Activated naive CD8-positive, alpha-beta T cell treated with anti-CD3 and anti-CD28 coated beads for 36 hours (primary cell): ENCODE measurements at regions not wholly inside any gene's neighbourhood (a gene's known extent, or its start where the extent isn't known, plus 50 kb on each side); places are given as distances from the start of the nearest gene placed in this dataset.
"Not testable (repeated sequence)": the region's sequence is repeated elsewhere in the genome, so short reads cannot be mapped to it uniquely, and the experiment has no call there.

Source experiments
- DNase-seq: peaks from one replicate; pipeline ENCODE4 v3.0.0; 2021
- H3K27ac Mint-ChIP-seq: one replicate; pipeline ENCODE4 v1.8.0; 2022; ENCODE audit warnings: mild to moderate bottlenecking, moderate library complexity, mixed read lengths
- H3K27me3 Mint-ChIP-seq: one replicate; pipeline ENCODE4 v1.8.0; 2022; ENCODE audit warnings: mild to moderate bottlenecking, mixed read lengths
- H3K36me3 Mint-ChIP-seq: one replicate; pipeline ENCODE4 v1.8.0; 2021; ENCODE audit warnings: mild to moderate bottlenecking, mixed read lengths
- H3K4me1 Mint-ChIP-seq: one replicate; pipeline ENCODE4 v1.8.0; 2021; ENCODE audit warnings: mixed read lengths
- H3K4me3 Mint-ChIP-seq: one replicate; pipeline ENCODE4 v1.8.0; 2022; ENCODE audit warnings: mild to moderate bottlenecking, moderate library complexity, mixed read lengths
- H3K9me3 Mint-ChIP-seq: one replicate; pipeline ENCODE4 v1.8.0; 2022; ENCODE audit warnings: mixed read lengths

DNA sequence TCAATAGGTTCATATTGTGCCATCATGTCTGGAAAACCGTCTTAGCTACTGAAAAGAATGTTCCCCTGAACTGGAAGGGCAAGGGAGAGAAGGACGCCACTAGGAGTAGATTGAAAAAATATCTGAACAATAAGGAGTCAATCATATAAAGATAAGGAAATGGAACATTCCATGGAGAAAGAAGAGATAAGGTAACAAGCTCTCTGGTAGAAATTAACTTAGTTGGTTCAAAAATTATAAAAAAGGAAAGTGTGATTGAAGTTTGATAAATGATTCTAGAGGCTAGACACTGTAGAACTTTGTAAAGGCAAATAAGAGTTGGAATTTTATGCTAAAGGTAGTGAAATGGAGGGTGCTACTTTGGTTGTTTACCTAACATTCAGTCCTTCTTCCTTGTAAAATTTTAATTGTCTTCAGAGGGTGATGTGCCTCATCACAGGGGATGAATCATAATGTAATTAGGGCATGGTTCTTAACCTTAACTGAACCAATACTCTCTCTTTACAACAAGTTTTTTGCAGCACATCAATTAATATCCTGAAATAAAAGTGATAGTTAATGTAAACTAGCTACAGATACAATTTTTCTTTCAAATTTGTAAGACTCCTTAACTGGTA is 135.5 kb downstream of the GPX5 start:
- Mint-ChIP-seq H3K4me1 (peaks cover 24% of the 10 kb centered on the region), H3K27me3 (peaks cover 71% of the 10 kb centered on the region), H3K4me3 (no peak overlapping the region), H3K36me3 (peaks cover 8% of the 10 kb centered on the region), H3K27ac (no peak overlapping the region), H3K9me3 (peaks cover 5% of the 10 kb centered on the region)
- no peak for DNase-seq

DNA sequence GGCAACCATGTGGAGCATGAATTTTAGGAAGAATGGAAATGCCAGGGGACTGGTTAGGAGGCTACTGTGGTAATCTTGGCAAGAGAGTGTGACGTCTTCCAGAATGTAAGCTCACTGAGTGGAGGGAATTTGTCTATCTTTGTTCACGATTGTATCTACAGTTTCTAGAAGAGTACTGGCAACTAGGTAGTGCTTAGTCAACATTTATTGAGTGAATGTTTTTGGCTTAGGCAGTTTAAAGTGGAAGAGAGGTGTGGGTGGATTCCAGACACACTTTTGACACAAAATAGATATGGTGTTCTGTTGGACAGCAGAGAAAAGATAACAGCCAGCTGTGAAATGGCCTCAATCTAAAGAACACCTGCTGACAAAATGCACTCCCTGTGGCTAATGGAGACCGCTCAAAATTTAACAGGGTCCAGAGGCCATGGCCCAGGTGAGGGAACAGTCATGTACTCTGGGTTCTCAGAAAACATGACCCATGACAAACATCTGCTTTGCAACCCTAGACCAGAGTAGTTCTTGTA is 139.3 kb downstream of the GPX5 start:
- Mint-ChIP-seq H3K4me1 (no peaks in the 10 kb centered on the region), H3K27me3 (peaks cover 37% of the 10 kb centered on the region), H3K27ac (no peak overlapping the region), H3K36me3 (no peaks in the 10 kb centered on the region), H3K9me3 (no peaks in the 10 kb centered on the region), H3K4me3 (no peak overlapping the region)
- DNase-seq = no peak

DNA sequence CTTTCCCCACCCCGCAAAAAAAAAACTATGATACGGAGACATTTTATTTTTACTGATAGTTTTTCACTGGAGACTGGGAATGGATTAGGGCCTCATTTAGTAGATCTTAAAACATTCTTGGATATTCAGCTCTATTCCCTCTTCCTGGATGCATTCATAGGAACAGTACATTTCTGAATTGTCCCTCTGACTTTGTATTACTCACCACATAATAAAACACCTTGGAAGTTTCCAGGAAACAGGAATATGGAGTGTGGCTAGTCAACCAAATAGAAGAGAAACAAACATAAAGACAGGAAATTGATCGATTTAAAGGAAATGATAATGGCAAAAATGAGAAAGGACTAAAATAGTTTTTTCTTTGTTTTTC is 147.7 kb downstream of the GPX5 start:
- Mint-ChIP-seq H3K36me3 (peaks cover 2% of the 10 kb centered on the region), H3K27me3 (peaks cover 77% of the 10 kb centered on the region), H3K4me3 (peak overlapping the region; percentile 19), H3K4me1 (peaks cover 11% of the 10 kb centered on the region), H3K9me3 (peaks cover 2% of the 10 kb centered on the region), H3K27ac (no peak overlapping the region)
- no peak for DNase-seq

DNA sequence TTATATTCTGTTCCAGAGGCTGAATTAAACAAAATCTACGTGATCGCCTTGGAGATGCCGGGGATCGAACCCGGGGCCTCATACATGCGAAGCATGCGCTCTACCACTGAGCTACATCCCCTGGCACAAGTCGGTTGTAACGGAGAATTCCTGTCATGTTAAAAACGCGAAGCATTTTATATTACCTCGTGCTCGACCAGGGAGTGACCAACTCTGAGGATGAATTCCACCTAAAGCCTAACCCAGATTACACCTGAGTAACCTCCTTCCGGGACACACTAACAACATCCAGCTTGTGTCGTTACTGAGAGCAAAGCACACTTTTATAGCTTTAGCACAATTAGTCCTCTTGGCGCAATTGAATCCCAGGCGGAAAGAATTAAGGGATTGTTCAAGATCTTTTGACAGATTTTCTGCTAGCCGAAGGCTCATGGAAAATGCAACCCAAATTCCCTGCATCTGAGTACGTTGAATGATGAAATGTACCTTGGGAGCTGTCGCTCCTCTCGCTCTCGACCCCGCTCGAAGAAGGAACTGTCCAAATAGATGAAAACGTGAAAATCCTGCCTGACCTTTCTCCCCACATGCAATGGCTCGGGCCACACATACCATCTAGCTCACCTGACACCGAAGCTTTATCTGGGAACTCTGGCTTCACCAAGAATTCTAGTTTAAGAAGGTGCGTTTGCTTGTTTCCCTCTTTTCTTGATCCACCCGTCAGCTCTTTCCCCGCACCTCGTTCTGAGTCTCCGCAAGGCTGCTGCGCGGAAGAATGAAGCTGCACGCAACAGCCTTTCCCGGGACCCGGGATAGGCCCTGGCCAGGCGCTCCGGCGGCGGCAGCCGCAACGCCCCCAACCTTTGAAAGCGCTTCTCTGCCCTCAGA is 148.3 kb downstream of the GPX5 start:
- H3K4me3 Mint-ChIP-seq = peak overlapping the region; percentile 86
- peaks cover 81% of the 10 kb centered on the region for H3K27me3 Mint-ChIP-seq
- peaks cover 2% of the 10 kb centered on the region for H3K9me3 Mint-ChIP-seq
- peaks cover 2% of the 10 kb centered on the region for H3K36me3 Mint-ChIP-seq
- peak overlapping the region; percentile 82 for H3K27ac Mint-ChIP-seq
- DNase-seq = peak; percentile 66
- H3K4me1 Mint-ChIP-seq = peaks cover 11% of the 10 kb centered on the region

DNA sequence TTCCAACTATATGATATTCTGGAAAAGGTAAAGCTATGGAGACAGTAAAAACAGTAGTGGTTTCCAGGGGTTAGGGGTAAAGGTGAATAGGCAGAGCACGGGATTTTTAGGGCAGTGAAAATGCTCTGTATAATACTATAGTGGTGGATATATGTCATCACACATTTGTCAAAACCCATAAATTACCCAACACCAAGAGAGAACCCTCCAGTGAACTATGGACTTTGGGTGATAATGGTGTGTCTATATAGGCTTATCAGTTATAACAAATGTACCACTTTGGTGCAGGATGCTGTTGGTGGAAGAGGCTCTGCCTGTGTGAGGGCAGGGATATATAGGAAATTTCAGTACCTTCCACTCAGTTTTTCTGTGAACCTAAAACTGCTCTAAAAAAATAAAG is 149.9 kb downstream of the GPX5 start:
- peaks cover 2% of the 10 kb centered on the region for H3K36me3 Mint-ChIP-seq
- H3K27me3 Mint-ChIP-seq = peaks cover 81% of the 10 kb centered on the region
- H3K27ac Mint-ChIP-seq = no peak overlapping the region
- DNase-seq = no peak
- H3K4me3 Mint-ChIP-seq = no peak overlapping the region
- peaks cover 2% of the 10 kb centered on the region for H3K9me3 Mint-ChIP-seq
- H3K4me1 Mint-ChIP-seq = peaks cover 11% of the 10 kb centered on the region

DNA sequence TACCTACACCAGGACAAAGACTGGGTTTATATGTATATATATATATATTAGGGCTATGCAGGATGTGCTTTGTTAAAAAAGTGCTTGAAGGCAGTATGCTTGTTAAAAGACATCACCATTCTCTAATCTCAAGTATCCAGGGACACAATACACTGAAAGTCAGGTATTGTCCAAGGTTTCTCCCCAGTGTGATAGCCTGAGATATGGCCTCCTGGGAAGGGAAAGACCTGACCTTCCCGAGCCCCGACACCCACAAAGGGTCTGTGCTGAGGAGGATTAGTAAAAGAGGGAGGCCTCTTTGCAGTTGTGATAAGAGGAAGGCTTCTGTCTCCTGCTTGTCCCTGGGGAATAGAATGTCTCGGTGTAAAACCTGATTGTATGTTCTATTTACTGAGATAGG is 156.9 kb downstream of the GPX5 start:
- Mint-ChIP-seq H3K4me3 (no peak overlapping the region), H3K9me3 (no peaks in the 10 kb centered on the region), H3K4me1 (peaks cover 5% of the 10 kb centered on the region), H3K27ac (no peak overlapping the region), H3K36me3 (no peaks in the 10 kb centered on the region), H3K27me3 (peaks cover 84% of the 10 kb centered on the region)
- no peak for DNase-seq

DNA sequence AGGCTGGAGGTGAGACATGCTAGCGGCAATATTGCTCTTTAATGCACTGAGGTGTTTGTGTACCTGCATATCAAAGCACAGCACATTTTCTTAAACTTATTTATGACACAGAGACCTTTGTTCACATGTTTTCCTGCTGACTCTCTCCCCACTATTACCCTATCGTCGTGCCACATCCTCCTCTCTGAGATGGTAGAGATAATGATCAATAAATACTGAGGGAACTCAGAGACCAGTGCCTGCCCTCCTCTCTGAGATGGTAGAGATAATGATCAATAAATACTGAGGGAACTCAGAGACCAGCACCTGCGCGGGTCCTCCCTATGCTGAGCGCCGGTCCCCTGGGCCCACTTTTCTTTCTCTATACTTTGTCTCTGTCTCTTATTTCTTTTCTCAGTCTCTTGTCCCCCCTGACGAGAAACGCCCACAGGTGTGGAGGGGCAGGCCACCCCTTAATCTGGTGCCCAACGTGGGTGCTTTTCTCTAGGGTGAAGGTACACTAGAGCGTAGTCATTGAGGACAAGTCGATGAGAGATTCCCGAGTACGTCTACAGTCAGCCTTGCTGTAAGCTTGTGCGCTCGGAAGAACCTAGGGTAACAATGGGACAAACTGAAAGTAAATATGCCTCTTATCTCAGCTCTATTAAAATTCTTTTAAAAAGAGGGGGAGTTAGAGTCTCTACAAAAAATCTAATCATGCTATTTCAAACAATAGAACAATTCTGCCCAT is 157.4 kb downstream of the GPX5 start:
- H3K27ac Mint-ChIP-seq, H3K9me3 Mint-ChIP-seq, H3K4me3 Mint-ChIP-seq, DNase-seq, H3K36me3 Mint-ChIP-seq, H3K4me1 Mint-ChIP-seq: not testable (repeated sequence)
- peaks cover 84% of the 10 kb centered on the region for H3K27me3 Mint-ChIP-seq

DNA sequence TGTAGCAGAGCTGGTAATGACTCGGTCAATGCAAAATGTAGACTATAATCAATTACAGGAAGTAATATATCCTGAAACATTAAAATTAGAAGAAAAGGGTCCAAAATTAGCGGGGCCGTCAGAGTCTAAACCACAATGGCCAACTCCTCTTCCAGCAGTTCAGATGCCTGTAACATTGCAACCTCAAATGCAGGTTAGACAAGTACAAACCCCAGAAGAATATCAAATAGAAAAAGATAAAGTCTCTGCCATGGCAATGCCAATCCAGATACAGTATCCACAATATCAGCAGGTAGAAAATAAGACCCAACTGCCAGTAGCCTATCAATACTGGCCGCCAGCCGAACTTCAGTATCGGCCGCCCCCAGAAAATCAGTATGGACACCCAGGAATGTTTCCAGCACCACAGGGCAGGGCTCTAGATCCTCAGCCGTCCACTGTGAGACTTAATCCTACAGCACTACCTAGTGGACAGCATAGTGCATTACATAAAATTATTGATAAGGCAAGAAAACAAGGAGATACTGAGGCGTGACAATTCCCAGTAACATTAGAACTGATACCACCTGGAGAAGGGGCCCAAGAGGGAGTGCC is 158.4 kb downstream of the GPX5 start:
- DNase-seq = no peak
- Mint-ChIP-seq H3K4me3 (no peak overlapping the region), H3K27me3 (peaks cover 86% of the 10 kb centered on the region), H3K27ac (no peak overlapping the region), H3K9me3 (no peaks in the 10 kb centered on the region), H3K36me3 (no peaks in the 10 kb centered on the region), H3K4me1 (peaks cover 5% of the 10 kb centered on the region)

DNA sequence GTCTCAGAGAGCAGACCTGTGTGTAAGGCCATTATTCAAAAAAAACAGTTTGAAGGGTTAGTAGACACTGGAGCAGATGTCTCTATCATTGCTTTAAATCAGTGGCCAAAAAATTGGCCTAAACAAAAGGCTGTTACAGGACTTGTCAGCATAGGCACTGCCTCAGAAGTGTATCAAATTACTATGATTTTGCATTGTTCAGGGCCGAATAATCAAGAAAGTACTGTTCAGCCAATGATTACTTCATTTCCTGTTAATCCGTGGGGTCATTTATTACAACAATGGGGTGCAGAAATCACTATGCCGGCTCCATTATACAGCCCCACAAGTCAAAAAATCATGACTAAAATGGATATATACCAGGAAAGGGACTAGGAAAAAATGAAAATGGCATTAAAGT is 160.3 kb downstream of the GPX5 start:
- H3K27me3 Mint-ChIP-seq = peaks cover 94% of the 10 kb centered on the region
- not testable (repeated sequence) for H3K4me3 Mint-ChIP-seq, H3K36me3 Mint-ChIP-seq, H3K9me3 Mint-ChIP-seq, H3K4me1 Mint-ChIP-seq, H3K27ac Mint-ChIP-seq, DNase-seq

DNA sequence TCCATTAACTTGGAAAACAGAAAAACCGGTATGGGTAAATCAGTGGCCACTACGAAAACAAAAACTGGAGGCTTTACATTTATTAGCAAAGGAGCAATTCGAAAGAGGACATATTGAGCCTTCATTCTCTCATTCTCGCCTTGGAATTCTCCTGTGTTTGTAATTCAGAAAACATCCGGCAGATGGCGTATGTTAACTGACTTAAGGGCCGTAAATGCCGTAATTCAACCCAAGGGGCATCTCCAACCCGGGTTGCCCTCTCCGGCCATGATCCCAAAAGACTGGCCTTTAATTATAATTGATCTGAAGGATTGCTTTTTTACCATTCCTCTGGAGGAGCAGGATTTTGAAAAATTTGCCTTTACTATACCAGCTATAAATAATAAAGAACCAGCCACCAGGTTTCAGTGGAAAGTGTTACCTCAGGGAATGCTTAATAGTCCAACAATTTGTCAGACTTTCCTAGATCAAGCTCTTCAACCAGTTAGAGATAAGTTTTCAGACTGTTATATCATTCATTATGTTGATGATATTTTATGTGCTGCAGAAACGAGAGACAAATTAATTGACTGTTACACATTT is 160.9 kb downstream of the GPX5 start:
- peaks cover 95% of the 10 kb centered on the region for H3K27me3 Mint-ChIP-seq
- not testable (repeated sequence) for H3K27ac Mint-ChIP-seq, H3K4me1 Mint-ChIP-seq, H3K9me3 Mint-ChIP-seq, H3K36me3 Mint-ChIP-seq, H3K4me3 Mint-ChIP-seq
- peak; percentile 24 for DNase-seq

DNA sequence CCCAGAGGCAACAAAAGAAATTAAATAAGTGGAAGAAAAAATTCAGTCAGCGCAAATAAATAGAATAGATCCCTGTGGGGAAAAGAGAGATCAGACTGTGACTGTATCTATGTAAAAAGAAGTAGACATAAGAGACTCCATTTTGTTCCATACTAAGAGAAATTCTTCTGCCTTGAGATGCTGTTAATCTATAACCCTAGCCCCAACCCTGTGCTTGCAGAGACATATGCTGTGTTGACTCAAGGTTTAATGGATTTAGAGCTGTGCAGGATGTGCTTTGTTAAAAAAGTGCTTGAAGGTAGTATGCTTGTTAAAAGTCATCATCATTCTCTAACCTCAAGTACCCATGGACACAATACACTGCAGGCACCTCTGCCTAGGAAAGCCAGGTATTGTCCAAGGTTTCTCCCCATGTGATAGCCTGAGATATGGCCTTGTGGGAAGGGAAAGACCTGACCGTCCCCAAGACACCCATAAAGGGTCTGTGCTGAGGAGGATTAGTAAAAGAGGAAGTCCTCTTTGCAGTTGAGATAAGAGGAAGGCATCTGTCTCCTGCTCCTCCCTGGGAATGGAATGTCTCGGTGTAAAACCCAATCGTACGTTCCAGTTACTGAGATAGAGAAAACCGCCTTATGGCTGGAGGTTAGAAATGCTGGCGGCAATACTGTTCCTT is 161.8 kb downstream of the GPX5 start:
- peaks cover 95% of the 10 kb centered on the region for H3K27me3 Mint-ChIP-seq
- H3K27ac Mint-ChIP-seq, H3K4me3 Mint-ChIP-seq, H3K9me3 Mint-ChIP-seq, H3K4me1 Mint-ChIP-seq, DNase-seq, H3K36me3 Mint-ChIP-seq: not testable (repeated sequence)

DNA sequence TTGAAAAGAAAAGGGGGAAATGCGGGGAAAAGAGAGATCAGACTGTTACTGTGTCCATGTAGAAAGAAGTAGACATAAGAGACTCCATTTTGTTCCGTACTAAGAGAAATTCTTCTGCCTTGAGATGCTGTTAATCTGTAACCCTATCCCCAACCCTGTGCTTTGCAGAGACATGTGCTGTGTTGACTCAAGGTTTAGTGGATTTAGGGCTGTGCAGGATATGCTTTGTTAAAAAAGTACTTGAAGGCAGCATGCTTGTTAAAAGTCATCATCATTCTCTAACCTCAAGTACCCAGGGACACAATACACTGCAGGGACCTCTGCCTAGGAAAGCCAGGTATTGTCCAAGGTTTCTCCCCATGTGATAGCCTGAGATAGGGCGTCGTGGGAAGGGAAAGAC is 166.3 kb downstream of the GPX5 start:
- H3K9me3 Mint-ChIP-seq, H3K27ac Mint-ChIP-seq: not testable (repeated sequence)
- peaks cover 21% of the 10 kb centered on the region for H3K4me1 Mint-ChIP-seq

DNA sequence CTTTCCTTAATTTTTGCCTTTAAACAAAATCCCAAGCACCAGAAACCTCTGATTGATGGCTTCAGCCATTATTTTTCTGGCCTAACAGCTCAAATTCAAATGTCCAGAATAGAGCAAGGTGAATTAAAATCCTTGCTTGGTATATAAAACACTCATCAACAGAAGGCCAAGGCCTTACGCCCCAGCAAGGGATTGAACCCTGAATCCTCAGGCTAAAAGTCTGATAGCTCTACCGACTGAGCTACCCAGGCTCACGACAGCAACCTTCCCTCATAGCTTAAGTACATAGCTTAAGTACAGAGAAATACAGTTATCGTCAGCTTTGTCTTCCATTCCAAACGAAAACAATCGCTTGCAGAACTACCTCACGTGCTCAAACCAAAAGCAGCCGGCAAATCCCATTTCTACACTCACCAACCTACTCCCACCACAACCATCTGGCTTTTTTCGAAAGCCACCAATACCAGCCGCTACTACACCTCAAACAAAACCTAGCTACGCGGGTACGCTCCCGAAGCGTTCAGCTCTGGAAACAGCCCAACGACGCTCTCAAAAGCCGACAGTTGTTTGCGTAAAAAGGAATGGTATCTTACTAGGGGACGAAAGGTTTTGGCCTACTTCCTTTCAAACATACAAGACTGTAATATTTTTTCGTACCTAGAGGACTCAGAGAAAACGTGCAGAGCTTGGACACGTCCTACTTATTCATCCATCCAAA is 167.5 kb downstream of the GPX5 start:
- H3K4me1 Mint-ChIP-seq = peaks cover 21% of the 10 kb centered on the region
- peak overlapping the region; percentile 30 for H3K4me3 Mint-ChIP-seq
- H3K27me3 Mint-ChIP-seq = peaks cover 95% of the 10 kb centered on the region

More for the DNA sequence above, 166.3 kb downstream of the GPX5 start:
- not testable (repeated sequence) for H3K36me3 Mint-ChIP-seq, DNase-seq, H3K4me3 Mint-ChIP-seq
- H3K27me3 Mint-ChIP-seq = peaks cover 95% of the 10 kb centered on the region

More for the DNA sequence above, 167.5 kb downstream of the GPX5 start:
- Mint-ChIP-seq H3K27ac (peak overlapping the region; percentile 71), H3K9me3 (peaks cover 7% of the 10 kb centered on the region), H3K36me3 (peaks cover 7% of the 10 kb centered on the region)
- no peak for DNase-seq
